Uterus (tissue), 2 donors: ENCODE measurements at regions not wholly inside any gene's neighbourhood (a gene's known extent, or its start where the extent isn't known, plus 50 kb on each side); places are given as distances from the start of the nearest gene placed in this dataset.

ENCODE experiments used
- CTCF ChIP-seq, 4 experiments: fragments of 200-600 bp in 2 of 4; fragments of 450-650 bp in 2 of 4; sonication (generic) in 2 of 4; IDR thresholded peaks; one replicate each; pipeline ENCODE4 v1.5.1; 2016 to 2019; ENCODE audit warnings: antibody characterized with exemption in 4 of 4, mild to moderate bottlenecking in 2 of 4, moderate library complexity in 1 of 4
- POLR2A ChIP-seq, 2 donors: fragments of 450-650 bp; IDR thresholded peaks; one replicate each; pipeline ENCODE4 v1.6.1; 2016; ENCODE audit warnings: antibody characterized with exemption in 2 of 2, mild to moderate bottlenecking in 1 of 2, moderate library complexity in 1 of 2

GRCh38 chr2:176777262-176777661, 435.3 kb upstream of the HNRNPA3 start:
- TF ChIP-seq CTCF (IDR thresholded peaks at IDR 0.05) (no peak), POLR2A (IDR thresholded peaks at IDR 0.05) (no peak)
